GM12873 (cell line): ENCODE measurements at regions not wholly inside any gene's neighbourhood (a gene's known extent, or its start where the extent isn't known, plus 50 kb on each side); places are given as distances from the start of the nearest gene placed in this dataset.

Experiments
- TF ChIP-seq, protein P1 (sequence below): IDR thresholded peaks from 2 replicates; pipeline ENCODE4 v1.5.1; 2012; ENCODE audit warnings: low read depth, mild to moderate bottlenecking, moderate library complexity, low read length, control low read depth; ENCODE audit not compliant: insufficient read depth; ENCODE audit errors: missing control alignments

DNA sequence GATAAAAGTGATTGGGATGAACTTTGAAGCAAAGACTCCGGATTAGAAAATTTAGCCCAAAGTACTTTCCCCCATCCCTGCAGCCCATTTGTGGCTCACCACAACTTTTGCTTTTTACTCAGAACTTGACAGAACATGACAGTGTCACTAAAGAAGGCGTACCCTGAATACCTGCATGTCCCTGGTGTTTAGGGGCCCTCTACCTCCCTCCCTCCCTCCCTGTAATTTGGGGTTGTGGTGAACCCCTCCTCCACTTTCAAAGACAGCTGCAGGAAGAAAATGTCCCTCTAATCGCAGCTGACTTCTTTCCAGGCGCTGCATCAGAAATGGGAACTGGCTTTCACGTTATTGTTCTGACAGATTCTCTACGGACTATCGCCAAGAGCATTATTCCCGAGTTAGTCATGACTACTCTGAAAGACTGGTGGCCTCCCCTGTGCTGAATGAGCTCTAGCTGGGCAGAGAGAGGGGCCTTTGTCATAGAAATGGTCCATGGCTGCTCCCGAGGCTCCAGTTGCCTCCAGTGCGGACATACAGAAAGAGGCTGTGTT lies 93.2 kb upstream of the ARHGEF3 start:
- TF ChIP-seq, protein P1, sequence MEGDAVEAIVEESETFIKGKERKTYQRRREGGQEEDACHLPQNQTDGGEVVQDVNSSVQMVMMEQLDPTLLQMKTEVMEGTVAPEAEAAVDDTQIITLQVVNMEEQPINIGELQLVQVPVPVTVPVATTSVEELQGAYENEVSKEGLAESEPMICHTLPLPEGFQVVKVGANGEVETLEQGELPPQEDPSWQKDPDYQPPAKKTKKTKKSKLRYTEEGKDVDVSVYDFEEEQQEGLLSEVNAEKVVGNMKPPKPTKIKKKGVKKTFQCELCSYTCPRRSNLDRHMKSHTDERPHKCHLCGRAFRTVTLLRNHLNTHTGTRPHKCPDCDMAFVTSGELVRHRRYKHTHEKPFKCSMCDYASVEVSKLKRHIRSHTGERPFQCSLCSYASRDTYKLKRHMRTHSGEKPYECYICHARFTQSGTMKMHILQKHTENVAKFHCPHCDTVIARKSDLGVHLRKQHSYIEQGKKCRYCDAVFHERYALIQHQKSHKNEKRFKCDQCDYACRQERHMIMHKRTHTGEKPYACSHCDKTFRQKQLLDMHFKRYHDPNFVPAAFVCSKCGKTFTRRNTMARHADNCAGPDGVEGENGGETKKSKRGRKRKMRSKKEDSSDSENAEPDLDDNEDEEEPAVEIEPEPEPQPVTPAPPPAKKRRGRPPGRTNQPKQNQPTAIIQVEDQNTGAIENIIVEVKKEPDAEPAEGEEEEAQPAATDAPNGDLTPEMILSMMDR, result no peak

DNA sequence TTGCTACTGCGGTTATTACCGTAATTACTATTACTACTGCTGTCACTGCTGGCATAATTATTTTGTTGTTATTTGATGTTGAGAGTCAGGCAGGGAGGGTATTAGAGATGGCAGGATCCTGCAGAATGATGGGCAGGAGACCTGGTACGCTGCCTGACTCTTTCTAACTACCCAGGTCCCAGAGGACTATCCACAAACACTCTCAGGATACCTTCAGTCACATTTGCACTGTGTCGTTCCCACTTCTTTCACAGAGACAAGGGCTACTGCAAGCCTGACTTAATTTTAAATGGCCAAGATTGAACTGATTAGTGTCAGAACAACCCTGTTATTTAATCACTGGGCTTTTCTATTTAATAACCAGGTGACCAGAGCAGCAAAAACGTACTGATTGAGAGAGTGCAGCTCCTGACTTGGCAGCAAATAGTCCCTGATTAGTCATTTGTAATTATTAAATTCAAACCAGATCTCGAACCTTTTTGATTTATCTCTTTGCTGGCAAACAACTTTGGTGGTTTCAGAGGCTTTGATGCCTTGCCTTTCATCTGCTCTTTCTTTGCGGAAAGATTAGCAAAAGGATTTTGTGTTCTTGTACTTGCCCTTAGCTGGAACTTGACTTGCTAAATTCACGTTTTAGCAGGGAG lies 88.8 kb upstream of the ARHGEF3 start:
- TF ChIP-seq, protein P1, result no peak

DNA sequence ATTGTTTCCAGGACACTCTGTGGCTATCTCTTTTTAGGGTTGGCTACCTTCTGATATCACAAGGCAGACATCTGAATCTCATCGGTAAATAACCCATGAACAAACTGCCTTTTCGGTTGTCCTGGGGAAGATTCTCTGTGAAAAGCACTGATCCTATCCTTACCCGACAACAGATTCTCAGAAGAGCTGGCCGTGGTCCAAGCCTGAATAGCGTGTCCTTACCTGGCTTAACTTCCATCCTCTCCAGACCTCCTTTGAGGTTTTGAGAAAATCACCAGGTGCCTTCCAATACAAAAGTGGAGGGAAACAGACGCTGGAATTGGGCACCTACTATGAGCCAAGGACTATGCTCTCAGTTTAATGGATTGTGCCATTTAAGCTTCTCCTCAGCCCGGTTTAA lies 87.4 kb upstream of the ARHGEF3 start:
- TF ChIP-seq, protein P1, result no peak

DNA sequence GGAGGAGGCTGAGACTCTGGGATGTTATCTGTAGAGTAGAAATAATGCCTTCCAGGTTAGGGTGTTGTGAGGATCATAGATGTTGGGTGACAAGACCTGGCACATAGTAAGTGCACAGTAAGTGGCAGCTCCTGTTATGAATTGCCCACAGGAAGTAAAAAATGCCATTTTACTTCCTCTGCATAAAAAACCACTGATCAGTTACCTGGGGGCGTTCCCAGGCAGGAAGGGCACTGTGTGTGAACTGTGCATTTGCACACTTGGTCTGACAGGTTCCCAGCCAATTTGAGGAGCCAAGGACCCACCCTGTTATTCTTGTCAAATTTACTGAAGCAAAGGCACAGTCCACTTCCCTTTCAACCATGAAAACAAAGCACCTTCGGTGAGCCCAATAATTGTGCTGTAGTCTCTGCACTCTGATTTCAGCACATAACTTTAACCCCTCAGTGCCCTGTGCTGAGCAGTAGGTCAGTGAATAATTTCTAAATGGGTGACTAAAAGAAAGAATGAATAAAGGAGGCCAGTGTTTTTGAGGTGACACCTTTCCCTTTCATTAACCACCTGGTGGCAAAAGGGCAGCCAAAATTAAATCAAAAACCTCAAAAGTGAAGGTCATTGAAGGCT lies 85.8 kb upstream of the ARHGEF3 start:
- TF ChIP-seq, protein P1, result no peak

DNA sequence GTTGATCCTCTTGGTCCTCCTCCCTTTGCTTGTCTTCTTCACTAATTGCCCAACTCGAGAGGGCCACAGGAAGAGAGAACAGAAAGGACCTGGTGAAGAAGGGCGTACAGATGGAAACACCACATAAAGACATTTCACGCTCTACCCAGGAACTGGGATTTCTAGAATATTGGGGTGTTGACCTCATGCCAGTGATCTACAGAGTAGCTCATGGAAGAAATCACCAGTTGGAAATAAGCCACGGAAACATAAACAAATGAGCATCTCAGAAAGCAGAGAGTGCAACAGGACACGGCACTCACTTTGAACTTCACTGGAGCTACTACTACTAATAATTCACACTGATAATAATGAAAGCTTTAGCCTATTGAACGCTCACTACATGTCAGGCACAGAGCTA lies 84.6 kb upstream of the ARHGEF3 start:
- TF ChIP-seq, protein P1, result no peak

DNA sequence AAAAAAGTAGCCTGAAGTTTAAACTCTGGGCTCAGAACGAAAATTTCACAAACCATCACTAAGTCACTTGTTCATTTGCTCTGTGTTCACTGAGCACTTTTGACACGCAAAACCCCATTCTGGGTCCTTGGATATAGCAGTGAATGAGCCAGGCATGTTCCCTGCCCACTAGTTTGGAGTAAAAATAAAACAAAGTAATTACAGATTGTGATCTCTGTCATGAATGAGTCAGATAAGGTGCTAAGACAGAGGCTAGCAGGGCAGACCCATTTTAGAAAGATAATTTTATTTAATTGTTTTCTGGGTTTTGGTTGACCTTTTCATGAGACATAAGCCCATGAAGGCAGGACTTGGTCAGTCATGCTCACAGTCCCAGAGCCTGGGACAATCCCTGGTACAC lies 84.1 kb upstream of the ARHGEF3 start:
- TF ChIP-seq, protein P1, result no peak

DNA sequence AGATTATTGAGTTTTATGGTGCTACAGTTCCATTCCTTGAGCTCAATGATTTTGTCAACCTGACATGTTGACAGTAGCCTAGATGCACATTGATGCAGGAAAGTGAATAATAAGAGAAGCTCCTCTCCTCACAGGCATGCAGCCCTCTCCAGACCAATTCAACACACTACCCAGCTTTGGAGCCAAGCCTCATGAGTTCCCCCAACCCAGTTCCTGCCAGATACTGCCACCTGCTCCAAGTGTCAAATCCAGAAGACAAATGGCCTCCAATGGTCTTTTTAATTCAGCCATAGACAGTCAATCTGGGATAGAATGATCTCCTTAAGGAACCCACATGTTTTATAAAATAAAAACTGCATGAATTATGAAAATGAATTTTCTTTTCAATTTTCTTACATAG lies 83.7 kb upstream of the ARHGEF3 start:
- TF ChIP-seq, protein P1, result no peak
